ENCODE measurements at regions not wholly inside any gene's neighbourhood (a gene's known extent, or its start where the extent isn't known, plus 50 kb on each side); places are given as distances from the start of the nearest gene placed in this dataset.

DNA sequence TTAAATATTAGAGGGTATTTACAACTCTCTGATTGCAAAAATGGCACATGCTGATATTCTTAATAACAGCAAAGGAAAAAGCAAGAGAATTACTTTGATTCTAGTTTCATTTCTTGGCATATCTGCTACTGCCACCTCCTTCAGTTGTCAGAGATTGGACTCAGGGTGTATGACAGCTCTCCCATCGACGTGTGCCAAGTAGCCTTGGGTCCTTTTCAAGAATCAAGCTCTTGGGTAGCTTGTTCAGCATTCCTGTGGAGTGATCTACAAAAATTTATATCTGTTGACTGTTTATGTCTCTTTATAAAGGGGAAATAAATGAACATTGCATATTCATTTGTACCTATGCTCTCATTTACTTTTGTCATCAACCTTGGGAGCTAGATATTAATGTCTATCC, 315.6 kb downstream of the PRR16 start:
- Histone ChIP-seq H3K9me3 (no peaks in the 10 kb centered on the region), H3K27me3 (no peaks in the 10 kb centered on the region), H3K4me3 (ENCODE audit: low read depth, low read length) (no peak overlapping the region), H3K36me3 (no peaks in the 10 kb centered on the region), H3K4me1 (peaks cover 3% of the 10 kb centered on the region; the same call in 1 of the 2 replicates)
- no peak for DNase-seq
- TF ChIP-seq, protein P1, sequence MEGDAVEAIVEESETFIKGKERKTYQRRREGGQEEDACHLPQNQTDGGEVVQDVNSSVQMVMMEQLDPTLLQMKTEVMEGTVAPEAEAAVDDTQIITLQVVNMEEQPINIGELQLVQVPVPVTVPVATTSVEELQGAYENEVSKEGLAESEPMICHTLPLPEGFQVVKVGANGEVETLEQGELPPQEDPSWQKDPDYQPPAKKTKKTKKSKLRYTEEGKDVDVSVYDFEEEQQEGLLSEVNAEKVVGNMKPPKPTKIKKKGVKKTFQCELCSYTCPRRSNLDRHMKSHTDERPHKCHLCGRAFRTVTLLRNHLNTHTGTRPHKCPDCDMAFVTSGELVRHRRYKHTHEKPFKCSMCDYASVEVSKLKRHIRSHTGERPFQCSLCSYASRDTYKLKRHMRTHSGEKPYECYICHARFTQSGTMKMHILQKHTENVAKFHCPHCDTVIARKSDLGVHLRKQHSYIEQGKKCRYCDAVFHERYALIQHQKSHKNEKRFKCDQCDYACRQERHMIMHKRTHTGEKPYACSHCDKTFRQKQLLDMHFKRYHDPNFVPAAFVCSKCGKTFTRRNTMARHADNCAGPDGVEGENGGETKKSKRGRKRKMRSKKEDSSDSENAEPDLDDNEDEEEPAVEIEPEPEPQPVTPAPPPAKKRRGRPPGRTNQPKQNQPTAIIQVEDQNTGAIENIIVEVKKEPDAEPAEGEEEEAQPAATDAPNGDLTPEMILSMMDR (IDR thresholded peaks at IDR 0.05; ENCODE audit: low read depth, low read length) = no peak

DNA sequence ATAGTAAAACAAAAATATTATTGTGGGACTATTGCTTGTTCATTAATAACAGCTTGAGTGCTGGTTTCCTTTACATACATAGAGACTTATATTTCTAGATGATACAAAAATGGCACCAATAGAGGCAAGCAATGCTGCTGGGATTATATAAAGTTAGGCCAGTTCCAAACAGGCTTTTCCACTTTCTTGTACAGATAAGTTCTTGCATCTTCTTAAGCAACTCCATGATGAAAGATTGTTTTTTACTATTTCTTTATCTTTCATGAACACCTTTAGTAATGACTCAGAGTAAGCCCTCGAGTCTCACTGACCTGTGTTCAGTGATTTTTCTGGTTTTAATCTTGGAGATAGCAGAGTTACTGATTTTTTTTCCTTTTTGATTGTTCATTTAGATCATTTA, 324.4 kb downstream of the PRR16 start:
- Histone ChIP-seq H3K9me3 (no peaks in the 10 kb centered on the region), H3K27me3 (no peaks in the 10 kb centered on the region; the same call in 1 of the 2 replicates), H3K4me3 (ENCODE audit: low read depth, low read length) (no peak overlapping the region), H3K36me3 (no peaks in the 10 kb centered on the region), H3K4me1 (no peaks in the 10 kb centered on the region; the same call in none of the 2 replicates)
- TF ChIP-seq, protein P1 (IDR thresholded peaks at IDR 0.05; ENCODE audit: low read depth, low read length) = no peak
- DNase-seq = no peak

DNA sequence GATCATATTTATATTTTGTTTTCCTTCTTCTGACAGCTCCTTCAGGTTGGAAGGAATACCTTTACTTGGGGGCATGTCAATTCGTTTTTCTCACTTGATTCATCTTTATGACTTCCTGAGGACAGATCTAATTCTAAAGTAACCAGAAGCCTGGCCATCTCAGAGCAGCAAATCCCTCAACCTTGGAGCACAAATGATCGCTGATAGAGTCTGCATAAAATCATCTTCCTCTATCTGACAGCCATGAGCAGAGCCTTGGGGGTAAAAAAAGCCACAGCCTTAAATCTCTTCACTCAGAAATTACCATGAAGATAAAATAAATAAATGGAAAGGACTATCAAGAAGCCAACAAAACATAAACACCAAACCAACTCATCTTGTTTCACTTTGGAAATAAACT, 325.8 kb downstream of the PRR16 start:
- no peaks in the 10 kb centered on the region for H3K36me3 ChIP-seq
- H3K4me3 ChIP-seq (ENCODE audit: low read depth, low read length) = peak overlapping the region; percentile 31; the same call in 1 of the 2 replicates
- no peaks in the 10 kb centered on the region for H3K9me3 ChIP-seq
- no peaks in the 10 kb centered on the region; the same call in none of the 2 replicates for H3K4me1 ChIP-seq
- TF ChIP-seq, protein P1 (IDR thresholded peaks at IDR 0.05; ENCODE audit: low read depth, low read length) = no peak
- DNase-seq = no peak
- H3K27me3 ChIP-seq = no peaks in the 10 kb centered on the region; the same call in 1 of the 2 replicates

- Histone ChIP-seq H3K9me3 (no peaks in the 10 kb centered on the region), H3K4me1 (no peaks in the 10 kb centered on the region; the same call in none of the 2 replicates), H3K4me3 (ENCODE audit: low read depth, low read length) (peak overlapping the region; percentile 31; the same call in 1 of the 2 replicates), H3K27me3 (no peaks in the 10 kb centered on the region; the same call in 1 of the 2 replicates), H3K36me3 (no peaks in the 10 kb centered on the region)
- TF ChIP-seq, protein P1 (IDR thresholded peaks at IDR 0.05; ENCODE audit: low read depth, low read length) = no peak
- DNase-seq = no peak
Observed at GRCh38 chr5:120790339-120790738, 326.2 kb downstream of the PRR16 start.

GRCh38 chr5:120792477-120792876, 328.4 kb downstream of the PRR16 start:
- no peaks in the 10 kb centered on the region for H3K9me3 ChIP-seq
- H3K36me3 ChIP-seq = no peaks in the 10 kb centered on the region
- H3K4me3 ChIP-seq (ENCODE audit: low read depth, low read length) = no peak overlapping the region
- no peaks in the 10 kb centered on the region; the same call in 1 of the 2 replicates for H3K27me3 ChIP-seq
- TF ChIP-seq, protein P1 (IDR thresholded peaks at IDR 0.05; ENCODE audit: low read depth, low read length) = no peak
- H3K4me1 ChIP-seq = no peaks in the 10 kb centered on the region; the same call in none of the 2 replicates
- DNase-seq = no peak

- H3K4me3 ChIP-seq (ENCODE audit: low read depth, low read length) = no peak overlapping the region
- DNase-seq = no peak
- no peaks in the 10 kb centered on the region for H3K9me3 ChIP-seq
- no peaks in the 10 kb centered on the region for H3K36me3 ChIP-seq
- TF ChIP-seq, protein P1 (IDR thresholded peaks at IDR 0.05; ENCODE audit: low read depth, low read length) = no peak
- H3K27me3 ChIP-seq = no peaks in the 10 kb centered on the region; the same call in 1 of the 2 replicates
- no peaks in the 10 kb centered on the region; the same call in none of the 2 replicates for H3K4me1 ChIP-seq
Observed at GRCh38 chr5:120794121-120794520, 330.0 kb downstream of the PRR16 start.
